ENCODE measurements at regions not wholly inside any gene's neighbourhood (a gene's known extent, or its start where the extent isn't known, plus 50 kb on each side); places are given as distances from the start of the nearest gene placed in this dataset.

DNA sequence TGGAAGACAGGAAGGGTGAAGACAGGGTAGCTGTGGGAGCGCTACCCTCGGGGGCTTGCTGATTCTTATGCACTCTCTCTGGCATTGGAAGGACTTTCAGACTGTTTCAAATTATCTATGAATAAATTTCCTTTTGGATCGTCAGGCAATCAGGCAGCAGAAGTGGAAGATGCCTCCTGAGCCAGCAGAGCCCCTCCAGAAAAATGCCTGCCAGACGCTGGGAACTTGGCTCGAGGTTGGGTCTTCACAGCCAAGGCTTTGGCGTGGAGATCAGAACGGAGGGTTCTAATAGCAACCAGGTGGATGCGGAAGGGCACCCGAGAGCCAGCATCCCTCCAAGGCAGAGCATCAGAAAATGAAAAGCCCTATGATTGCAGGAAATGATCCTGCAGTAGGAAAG, 119.2 kb upstream of the RFLNA start:
- TF ChIP-seq, protein P1, sequence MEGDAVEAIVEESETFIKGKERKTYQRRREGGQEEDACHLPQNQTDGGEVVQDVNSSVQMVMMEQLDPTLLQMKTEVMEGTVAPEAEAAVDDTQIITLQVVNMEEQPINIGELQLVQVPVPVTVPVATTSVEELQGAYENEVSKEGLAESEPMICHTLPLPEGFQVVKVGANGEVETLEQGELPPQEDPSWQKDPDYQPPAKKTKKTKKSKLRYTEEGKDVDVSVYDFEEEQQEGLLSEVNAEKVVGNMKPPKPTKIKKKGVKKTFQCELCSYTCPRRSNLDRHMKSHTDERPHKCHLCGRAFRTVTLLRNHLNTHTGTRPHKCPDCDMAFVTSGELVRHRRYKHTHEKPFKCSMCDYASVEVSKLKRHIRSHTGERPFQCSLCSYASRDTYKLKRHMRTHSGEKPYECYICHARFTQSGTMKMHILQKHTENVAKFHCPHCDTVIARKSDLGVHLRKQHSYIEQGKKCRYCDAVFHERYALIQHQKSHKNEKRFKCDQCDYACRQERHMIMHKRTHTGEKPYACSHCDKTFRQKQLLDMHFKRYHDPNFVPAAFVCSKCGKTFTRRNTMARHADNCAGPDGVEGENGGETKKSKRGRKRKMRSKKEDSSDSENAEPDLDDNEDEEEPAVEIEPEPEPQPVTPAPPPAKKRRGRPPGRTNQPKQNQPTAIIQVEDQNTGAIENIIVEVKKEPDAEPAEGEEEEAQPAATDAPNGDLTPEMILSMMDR (optimal IDR thresholded peaks at IDR 0.05 in 1 of 3, IDR thresholded peaks at IDR 0.05 in 1 of 3, conservative IDR thresholded peaks at IDR 0.05 in 1 of 3; ENCODE audit: extremely low read depth in 1 of 3, insufficient read depth in 2 of 3, low read length in 3 of 3): no peak
- TF ChIP-seq EZH2 (IDR thresholded peaks at IDR 0.05; ENCODE audit: low read length): no peak

All from keratinocyte (primary cell).